ENCODE measurements at regions not wholly inside any gene's neighbourhood (a gene's known extent, or its start where the extent isn't known, plus 50 kb on each side); places are given as distances from the start of the nearest gene placed in this dataset.

DNA sequence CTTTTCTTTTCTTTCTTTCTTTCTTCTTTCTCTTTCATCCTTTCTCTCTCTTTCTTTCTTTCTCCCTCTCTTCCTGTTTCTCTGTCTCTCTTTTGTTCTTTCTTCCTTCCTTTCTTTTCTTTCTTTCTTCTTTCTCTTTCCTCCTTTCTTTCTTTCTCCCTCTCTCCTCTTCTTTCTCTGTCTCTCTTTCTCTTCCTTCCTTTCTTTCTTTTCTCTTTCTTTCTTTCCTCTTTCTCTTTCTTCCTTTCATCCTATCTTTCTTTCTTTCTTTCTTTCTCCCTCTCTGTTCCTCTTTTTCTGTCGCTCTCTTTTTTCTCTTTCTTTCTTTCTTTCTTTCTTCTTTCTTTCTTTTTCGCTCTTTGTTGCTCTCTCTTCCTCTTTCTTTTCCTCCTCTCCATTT, 1149.2 kb upstream of the AUTS2 start:
- H3K9me3 Mint-ChIP-seq: peaks cover 9% of the 10 kb centered on the region

DNA sequence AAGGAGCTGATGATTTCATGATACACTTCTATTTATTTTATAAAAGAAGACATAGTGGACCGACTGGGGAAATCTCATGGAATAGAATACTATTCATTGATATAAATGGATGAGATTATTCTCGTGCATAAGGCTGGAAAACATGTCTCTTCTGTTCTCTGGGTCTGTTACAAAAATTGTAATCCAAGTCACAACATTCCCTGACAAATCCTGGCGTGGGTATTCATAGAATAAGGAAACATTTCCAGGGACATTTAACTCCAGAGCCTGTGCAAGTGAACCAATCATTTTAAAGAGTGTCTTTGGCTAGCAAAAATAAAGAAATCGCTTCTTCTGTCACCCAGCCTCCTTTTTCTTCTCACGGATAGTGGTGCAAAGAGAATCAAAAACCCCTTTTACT, 1148.5 kb upstream of the AUTS2 start:
- H3K9me3 Mint-ChIP-seq: peaks cover 5% of the 10 kb centered on the region
- H3K4me3 Mint-ChIP-seq: no peak overlapping the region
- peaks cover 6% of the 10 kb centered on the region for H3K4me1 Mint-ChIP-seq
- TF ChIP-seq, protein P1, sequence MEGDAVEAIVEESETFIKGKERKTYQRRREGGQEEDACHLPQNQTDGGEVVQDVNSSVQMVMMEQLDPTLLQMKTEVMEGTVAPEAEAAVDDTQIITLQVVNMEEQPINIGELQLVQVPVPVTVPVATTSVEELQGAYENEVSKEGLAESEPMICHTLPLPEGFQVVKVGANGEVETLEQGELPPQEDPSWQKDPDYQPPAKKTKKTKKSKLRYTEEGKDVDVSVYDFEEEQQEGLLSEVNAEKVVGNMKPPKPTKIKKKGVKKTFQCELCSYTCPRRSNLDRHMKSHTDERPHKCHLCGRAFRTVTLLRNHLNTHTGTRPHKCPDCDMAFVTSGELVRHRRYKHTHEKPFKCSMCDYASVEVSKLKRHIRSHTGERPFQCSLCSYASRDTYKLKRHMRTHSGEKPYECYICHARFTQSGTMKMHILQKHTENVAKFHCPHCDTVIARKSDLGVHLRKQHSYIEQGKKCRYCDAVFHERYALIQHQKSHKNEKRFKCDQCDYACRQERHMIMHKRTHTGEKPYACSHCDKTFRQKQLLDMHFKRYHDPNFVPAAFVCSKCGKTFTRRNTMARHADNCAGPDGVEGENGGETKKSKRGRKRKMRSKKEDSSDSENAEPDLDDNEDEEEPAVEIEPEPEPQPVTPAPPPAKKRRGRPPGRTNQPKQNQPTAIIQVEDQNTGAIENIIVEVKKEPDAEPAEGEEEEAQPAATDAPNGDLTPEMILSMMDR (conservative IDR thresholded peaks at IDR 0.05): no peak
- no peak overlapping the region for H3K27ac Mint-ChIP-seq (ENCODE audit: unreplicated experiment)
- DNase-seq (ENCODE audit: low read depth, low spot score): no peak
- H3K36me3 Mint-ChIP-seq (ENCODE audit: low read depth): peaks cover 3% of the 10 kb centered on the region
- peaks cover 6% of the 10 kb centered on the region for H3K27me3 Mint-ChIP-seq (ENCODE audit: low read depth)

More for the DNA sequence above, 1149.2 kb upstream of the AUTS2 start:
- H3K36me3 Mint-ChIP-seq (ENCODE audit: low read depth): peaks cover 3% of the 10 kb centered on the region
- H3K4me1 Mint-ChIP-seq: peaks cover 6% of the 10 kb centered on the region
- peaks cover 6% of the 10 kb centered on the region for H3K27me3 Mint-ChIP-seq (ENCODE audit: low read depth)
- no peak for DNase-seq (ENCODE audit: low read depth, low spot score)
- no peak overlapping the region for H3K27ac Mint-ChIP-seq (ENCODE audit: unreplicated experiment)
- TF ChIP-seq, protein P1 (conservative IDR thresholded peaks at IDR 0.05): no peak
- H3K4me3 Mint-ChIP-seq: no peak overlapping the region

DNA sequence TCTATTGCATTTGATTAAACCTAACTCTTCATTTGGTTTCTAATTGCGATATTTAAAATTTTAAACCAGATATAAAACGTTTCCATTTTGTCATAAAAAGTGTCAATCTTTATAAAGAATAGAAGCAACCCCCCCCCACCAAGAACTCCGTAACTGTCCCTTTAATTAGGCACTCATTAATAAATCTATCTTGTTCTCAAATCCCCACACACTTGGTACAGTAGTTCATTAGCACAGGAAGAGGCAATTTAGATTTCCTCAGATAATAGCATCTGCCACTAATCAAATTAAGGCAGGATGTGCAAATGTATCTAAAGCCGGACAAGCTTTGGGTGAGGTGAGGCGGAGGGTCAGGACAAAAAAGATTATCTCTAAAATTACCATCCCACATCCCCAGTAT, 1143.3 kb upstream of the AUTS2 start:
- no peak for DNase-seq (ENCODE audit: low read depth, low spot score)
- TF ChIP-seq, protein P1 (conservative IDR thresholded peaks at IDR 0.05): no peak
- Mint-ChIP-seq H3K4me1 (no peaks in the 10 kb centered on the region), H3K27me3 (ENCODE audit: low read depth) (peaks cover 4% of the 10 kb centered on the region), H3K27ac (ENCODE audit: unreplicated experiment) (no peak overlapping the region), H3K4me3 (no peak overlapping the region), H3K9me3 (peaks cover 6% of the 10 kb centered on the region), H3K36me3 (ENCODE audit: low read depth) (no peaks in the 10 kb centered on the region)

GRCh38 chr7:68456469-68456868, 1141.8 kb upstream of the AUTS2 start:
- no peaks in the 10 kb centered on the region for H3K4me1 Mint-ChIP-seq
- H3K4me3 Mint-ChIP-seq: no peak overlapping the region
- H3K27me3 Mint-ChIP-seq (ENCODE audit: low read depth): peaks cover 6% of the 10 kb centered on the region
- DNase-seq (ENCODE audit: low read depth, low spot score): no peak
- no peaks in the 10 kb centered on the region for H3K36me3 Mint-ChIP-seq (ENCODE audit: low read depth)
- TF ChIP-seq, protein P1 (conservative IDR thresholded peaks at IDR 0.05): no peak
- H3K27ac Mint-ChIP-seq (ENCODE audit: unreplicated experiment): no peak overlapping the region
- peaks cover 7% of the 10 kb centered on the region for H3K9me3 Mint-ChIP-seq

DNA sequence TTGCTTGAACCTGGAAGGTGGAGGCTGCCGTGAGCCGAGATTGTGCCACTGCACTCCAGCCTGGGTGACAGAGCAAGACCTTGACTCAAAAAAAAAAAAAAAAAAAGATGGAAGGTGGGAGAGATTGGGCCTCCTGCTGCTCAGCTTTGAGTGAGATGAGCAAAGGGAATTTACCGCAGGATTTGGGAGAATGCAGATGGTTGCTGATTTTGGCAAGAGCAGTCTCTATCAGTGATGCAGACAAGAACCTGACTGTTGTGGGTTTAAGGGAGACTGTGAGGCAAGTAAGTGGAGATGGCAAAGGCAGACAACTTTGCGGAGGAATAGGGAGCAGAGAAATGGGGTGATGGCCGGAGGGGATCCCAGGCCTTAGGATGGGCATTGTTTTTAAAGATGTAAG, 1140.8 kb upstream of the AUTS2 start:
- H3K27ac Mint-ChIP-seq (ENCODE audit: unreplicated experiment): no peak overlapping the region
- no peak overlapping the region for H3K4me3 Mint-ChIP-seq
- no peaks in the 10 kb centered on the region for H3K4me1 Mint-ChIP-seq
- peaks cover 12% of the 10 kb centered on the region for H3K27me3 Mint-ChIP-seq (ENCODE audit: low read depth)
- no peak for DNase-seq (ENCODE audit: low read depth, low spot score)
- TF ChIP-seq, protein P1 (conservative IDR thresholded peaks at IDR 0.05): no peak
- H3K9me3 Mint-ChIP-seq: peaks cover 5% of the 10 kb centered on the region
- H3K36me3 Mint-ChIP-seq (ENCODE audit: low read depth): no peaks in the 10 kb centered on the region
